Thymus (tissue), 11 donors: ENCODE measurements at regions not wholly inside any gene's neighbourhood (a gene's known extent, or its start where the extent isn't known, plus 50 kb on each side); places are given as distances from the start of the nearest gene placed in this dataset.
"Not testable (repeated sequence)": the region's sequence is repeated elsewhere in the genome, so short reads cannot be mapped to it uniquely, and the experiment has no call there.

Experiments used
- DNase-seq, 9 donors: peaks; one replicate each; pipeline ENCODE4 v3.0.0-alpha.2; 2013; ENCODE audit warnings: low spot score in 9 of 9, low read depth in 6 of 9, missing footprints in 1 of 9
- H3K27ac ChIP-seq, 2 donors: one replicate each; pipeline ENCODE4 v1.5.1; 2013; ENCODE audit warnings: control low read depth in 1 of 2, low read depth in 1 of 2, low read length in 1 of 2, mild to moderate bottlenecking in 1 of 2, moderate library complexity in 1 of 2
- H3K27me3 ChIP-seq, 2 donors: one replicate each; pipeline ENCODE4 v1.5.1; 2013; ENCODE audit warnings: low read length in 1 of 2; ENCODE audit not compliant: control insufficient read depth in 2 of 2, insufficient read depth in 1 of 2
- H3K36me3 ChIP-seq, 2 donors: one replicate each; pipeline ENCODE4 v1.5.1; 2013; ENCODE audit warnings: low read length in 1 of 2, mild to moderate bottlenecking in 1 of 2, moderate library complexity in 1 of 2; ENCODE audit not compliant: control insufficient read depth in 2 of 2, insufficient read depth in 2 of 2
- H3K4me1 ChIP-seq, 2 donors: one replicate each; pipeline ENCODE4 v1.5.1; 2013; ENCODE audit warnings: low read length in 2 of 2; ENCODE audit not compliant: control insufficient read depth in 2 of 2, insufficient read depth in 2 of 2
- H3K4me3 ChIP-seq, 2 donors: one replicate each; pipeline ENCODE4 v1.5.1; 2013; ENCODE audit warnings: low read length in 2 of 2, control low read depth in 1 of 2, mild to moderate bottlenecking in 1 of 2
- H3K9me3 ChIP-seq, 2 donors: one replicate each; pipeline ENCODE4 v1.5.1; 2013; ENCODE audit warnings: low read length in 1 of 2, mild to moderate bottlenecking in 1 of 2; ENCODE audit not compliant: control insufficient read depth in 2 of 2, insufficient read depth in 1 of 2
- WGBS: extraction: QIAGEN DNeasy Blood & Tissue Kit; methylation state at CpG from one replicate; pipeline ENCODE4 v1.1.7; 2013; 5-methylcytosine and 5-hydroxymethylcytosine counted together
- donor health status: healthy.

DNA sequence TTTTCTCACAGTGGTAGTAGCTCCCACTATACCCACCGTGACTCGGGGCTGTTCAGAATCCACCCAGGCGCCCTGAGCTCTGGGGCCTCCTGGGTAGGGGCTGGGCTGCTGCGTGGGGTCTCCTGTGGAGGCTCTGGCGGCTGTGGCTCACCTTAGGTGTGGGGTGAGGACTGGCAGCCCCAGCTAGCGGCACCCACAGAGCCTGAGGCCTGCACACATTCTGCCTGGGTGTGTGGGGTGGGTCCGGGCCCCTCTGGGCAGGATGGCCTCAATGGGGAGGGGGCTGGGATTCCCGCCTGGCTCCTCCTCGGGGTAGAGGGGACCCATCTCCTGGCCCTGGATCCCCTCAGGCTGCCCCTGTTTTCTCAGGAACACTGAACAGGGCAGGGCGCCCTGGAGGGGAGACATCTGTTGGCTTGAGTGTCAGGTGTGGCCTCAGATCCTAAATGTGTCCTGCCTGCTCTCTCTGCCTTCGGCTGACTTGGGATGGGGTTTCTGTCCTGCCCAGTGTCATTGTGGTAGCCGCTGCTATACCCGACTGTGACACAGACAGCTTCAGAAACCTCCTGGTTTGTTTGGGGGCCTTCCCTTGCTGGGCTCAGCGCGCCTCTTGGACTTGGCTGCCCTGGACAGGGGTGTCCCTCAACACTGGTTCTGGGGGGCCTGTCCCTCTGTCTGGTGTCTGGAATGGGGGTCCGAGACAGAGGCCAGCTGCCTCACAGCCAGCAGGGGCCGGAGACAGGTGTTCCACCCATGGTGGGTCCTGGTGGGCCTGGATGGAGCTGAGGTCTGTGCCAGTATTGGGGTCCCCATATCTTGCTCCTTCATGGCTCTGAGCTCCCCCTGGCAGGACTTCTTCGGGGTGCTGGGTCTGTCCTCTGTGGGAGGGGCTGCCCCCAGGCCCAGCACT lies 354.9 kb downstream of the TMEM121 start:
- Histone ChIP-seq H3K36me3 (no peaks in the 10 kb centered on the region), H3K9me3 (peaks cover 0 to 9% of the 10 kb centered on the region in 2 donors), H3K27me3 (no peaks in the 10 kb centered on the region), H3K4me3 (no peak overlapping the region), H3K27ac (no peak overlapping the region), H3K4me1 (peaks cover 5 to 13% of the 10 kb centered on the region in 2 donors)
- DNase-seq: no peak
- 50% methylated on average over 18 of the region's 18 CpGs for WGBS

GRCh38 chr14:105882011-105882410 lies 355.6 kb downstream of the TMEM121 start:
- not testable (repeated sequence) for H3K36me3 ChIP-seq, H3K4me3 ChIP-seq, H3K27ac ChIP-seq, H3K27me3 ChIP-seq, DNase-seq, H3K9me3 ChIP-seq
- WGBS: 53% methylated on average over 10 of the region's 10 CpGs
- peaks cover 8 to 13% of the 10 kb centered on the region in 2 donors for H3K4me1 ChIP-seq

- no peak overlapping the region for H3K4me3 ChIP-seq
- H3K36me3 ChIP-seq: no peaks in the 10 kb centered on the region
- no peak overlapping the region for H3K27ac ChIP-seq
- H3K9me3 ChIP-seq: peaks cover 0 to 9% of the 10 kb centered on the region in 2 donors
- no peaks in the 10 kb centered on the region for H3K27me3 ChIP-seq
- peaks cover 8 to 13% of the 10 kb centered on the region in 2 donors for H3K4me1 ChIP-seq
- DNase-seq: no peak
- WGBS: 75% methylated on average over 5 of the region's 5 CpGs
Measured at GRCh38 chr14:105882626-105883025, 356.2 kb downstream of the TMEM121 start.

DNA sequence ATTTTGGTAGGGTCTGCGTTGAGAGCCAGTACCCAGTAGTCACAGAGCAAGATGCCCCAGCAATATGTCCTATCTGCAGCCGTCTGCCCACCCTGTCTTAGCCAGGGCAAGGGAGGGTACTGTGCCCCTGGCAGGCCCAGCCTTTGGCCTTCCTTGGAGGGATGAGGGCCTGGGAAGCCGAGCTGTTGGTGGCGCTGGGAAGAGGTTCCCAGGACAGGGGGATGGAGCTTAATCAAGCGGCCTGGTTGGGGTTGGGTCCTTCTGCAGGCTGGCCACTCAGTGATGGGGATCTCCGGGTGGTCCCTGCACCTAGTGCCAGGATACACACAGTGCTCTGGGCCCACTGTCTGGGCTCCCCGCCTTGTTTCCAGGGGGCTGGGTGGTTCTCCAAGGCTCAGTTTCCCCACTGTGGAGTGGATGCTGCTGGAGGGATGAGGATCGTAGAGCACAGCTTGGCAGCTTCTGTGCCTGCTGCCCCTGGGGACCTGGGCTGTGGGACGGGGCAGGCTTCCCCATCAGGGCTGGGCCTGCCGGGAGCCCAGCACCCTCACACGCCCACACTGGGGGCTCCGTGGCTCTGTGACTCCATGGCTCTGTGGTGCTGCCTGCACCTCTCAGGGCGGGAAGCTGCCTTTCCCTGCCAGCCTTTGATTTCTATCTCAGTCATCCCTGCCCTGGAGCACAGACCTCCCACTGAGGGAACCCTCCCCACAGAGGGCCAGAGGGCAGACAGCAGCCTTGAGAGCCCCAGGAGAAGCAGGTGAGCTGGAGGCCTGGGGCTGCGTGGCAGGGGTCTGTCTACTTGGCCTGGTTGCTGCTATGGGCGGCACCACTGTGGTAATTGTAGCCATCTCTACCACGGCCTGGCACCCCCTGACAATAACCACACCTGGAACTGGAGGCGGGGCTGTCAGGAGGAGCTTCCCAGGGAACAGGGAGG lies 357.0 kb downstream of the TMEM121 start:
- Histone ChIP-seq H3K27me3 (no peaks in the 10 kb centered on the region), H3K4me3 (no peak overlapping the region), H3K4me1 (peaks cover 9 to 20% of the 10 kb centered on the region in 2 donors), H3K9me3 (peaks cover 1 to 9% of the 10 kb centered on the region in 2 donors), H3K36me3 (no peaks in the 10 kb centered on the region), H3K27ac (no peak overlapping the region)
- DNase-seq: no peak
- 84% methylated on average over 17 of the region's 17 CpGs for WGBS

DNA sequence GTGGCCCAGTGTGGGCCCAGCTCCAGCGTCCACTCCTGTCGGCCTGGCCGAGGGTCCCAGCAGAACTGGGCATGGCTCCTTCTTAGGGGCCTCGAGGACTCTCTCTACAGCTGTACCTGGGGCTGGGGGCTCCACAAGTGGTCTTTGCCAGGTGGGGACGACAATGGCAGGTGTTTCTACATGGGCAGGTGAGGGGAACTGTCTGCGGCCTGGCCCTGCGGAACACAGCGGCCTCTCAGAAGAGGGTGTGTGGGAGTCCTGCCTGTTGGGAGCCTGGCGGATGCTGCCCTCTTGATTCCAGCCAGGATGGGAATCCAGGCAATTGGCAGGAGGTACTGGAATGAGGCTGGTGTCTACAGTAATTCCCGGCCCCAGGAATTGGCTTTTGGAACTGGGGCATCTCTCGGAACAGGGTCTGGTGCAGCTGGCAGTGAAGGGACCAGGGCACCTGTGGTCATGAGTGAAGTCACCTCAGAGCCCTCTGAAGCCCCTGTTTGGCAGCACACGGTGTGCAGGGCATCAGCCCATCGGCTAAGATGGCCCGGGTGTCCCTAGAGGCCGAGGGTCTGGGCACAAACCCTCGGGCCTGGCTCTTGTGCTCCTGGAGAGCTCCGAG lies 357.9 kb downstream of the TMEM121 start:
- not testable (repeated sequence) for H3K36me3 ChIP-seq, DNase-seq, H3K27me3 ChIP-seq, H3K27ac ChIP-seq, H3K4me3 ChIP-seq
- WGBS: 85% methylated on average over 14 of the region's 17 CpGs
- H3K9me3 ChIP-seq: peaks cover 1 to 12% of the 10 kb centered on the region in 2 donors
- peaks cover 12 to 28% of the 10 kb centered on the region in 2 donors for H3K4me1 ChIP-seq

DNA sequence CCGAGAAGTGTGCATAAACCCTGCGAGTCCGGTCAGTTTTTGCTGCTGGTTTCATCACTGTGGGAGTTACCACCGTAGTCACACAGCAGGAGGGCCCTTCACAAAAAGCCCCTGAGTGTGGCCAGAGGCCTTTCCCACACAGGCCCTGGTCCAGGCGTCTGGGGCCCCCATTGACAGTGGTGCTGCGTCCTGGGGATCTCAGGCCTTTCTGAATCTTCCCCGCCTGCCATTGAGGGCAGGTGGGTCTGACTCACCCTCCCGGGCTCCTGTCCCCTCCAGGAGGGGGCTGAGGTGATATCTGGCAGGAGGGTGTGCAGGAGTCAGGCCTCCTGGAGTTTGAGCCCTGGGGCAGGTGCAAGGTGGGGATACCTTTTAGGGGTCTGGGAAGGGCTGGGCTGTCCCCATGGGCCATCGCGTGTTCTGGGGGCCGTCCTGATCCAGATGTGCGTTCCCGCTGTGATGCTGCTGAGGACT lies 358.5 kb downstream of the TMEM121 start:
- DNase-seq: no peak

DNA sequence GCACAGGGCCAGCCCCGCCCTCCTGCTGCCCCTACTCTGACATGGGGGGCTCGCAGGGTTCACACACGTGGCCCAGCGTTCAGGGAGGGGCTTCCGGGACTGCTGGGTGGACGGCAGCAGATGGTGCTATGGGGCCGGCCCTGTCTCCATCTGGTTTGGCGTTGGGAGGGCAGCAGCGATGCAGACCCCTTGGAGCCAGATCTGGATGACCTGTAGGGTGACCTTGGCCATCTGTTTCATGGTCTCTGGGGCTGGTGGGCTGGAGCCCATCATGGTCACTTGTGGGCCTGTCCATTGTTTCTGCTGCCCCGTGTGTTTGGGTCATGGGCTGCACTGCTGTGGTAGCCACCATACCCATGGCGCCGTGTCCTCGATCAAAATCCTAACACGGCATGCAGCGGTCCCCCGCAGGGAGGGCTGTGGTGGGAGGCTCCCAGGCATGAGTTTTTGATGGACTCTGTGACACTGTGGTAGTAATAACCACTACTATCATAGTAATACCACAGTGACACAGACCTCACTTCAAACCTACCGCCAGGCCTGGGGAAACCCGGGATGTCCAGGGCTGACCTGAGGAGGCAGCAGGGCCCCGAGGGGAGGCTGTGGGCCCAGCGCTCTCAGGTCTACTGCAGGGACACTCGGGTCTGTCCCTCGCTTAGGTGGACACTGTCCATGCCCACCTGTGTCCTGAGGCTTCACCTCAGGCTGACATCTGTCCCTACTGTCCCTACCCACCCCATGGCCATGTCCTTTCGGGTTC lies 359.4 kb downstream of the TMEM121 start:
- Histone ChIP-seq H3K27me3 (no peaks in the 10 kb centered on the region), H3K4me1 (peaks cover 18 to 27% of the 10 kb centered on the region in 2 donors), H3K36me3 (no peaks in the 10 kb centered on the region), H3K27ac (no peak overlapping the region), H3K9me3 (peaks cover 1 to 12% of the 10 kb centered on the region in 2 donors), H3K4me3 (no peak overlapping the region)
- no peak for DNase-seq
- 84% methylated on average over 23 of the region's 23 CpGs for WGBS

More for the DNA sequence above, 358.5 kb downstream of the TMEM121 start:
- Histone ChIP-seq H3K27ac (no peak overlapping the region), H3K9me3 (peaks cover 1 to 12% of the 10 kb centered on the region in 2 donors), H3K4me3 (no peak overlapping the region), H3K4me1 (peaks cover 13 to 28% of the 10 kb centered on the region in 2 donors), H3K36me3 (no peaks in the 10 kb centered on the region), H3K27me3 (no peaks in the 10 kb centered on the region)
- 87% methylated on average over 13 of the region's 13 CpGs for WGBS

DNA sequence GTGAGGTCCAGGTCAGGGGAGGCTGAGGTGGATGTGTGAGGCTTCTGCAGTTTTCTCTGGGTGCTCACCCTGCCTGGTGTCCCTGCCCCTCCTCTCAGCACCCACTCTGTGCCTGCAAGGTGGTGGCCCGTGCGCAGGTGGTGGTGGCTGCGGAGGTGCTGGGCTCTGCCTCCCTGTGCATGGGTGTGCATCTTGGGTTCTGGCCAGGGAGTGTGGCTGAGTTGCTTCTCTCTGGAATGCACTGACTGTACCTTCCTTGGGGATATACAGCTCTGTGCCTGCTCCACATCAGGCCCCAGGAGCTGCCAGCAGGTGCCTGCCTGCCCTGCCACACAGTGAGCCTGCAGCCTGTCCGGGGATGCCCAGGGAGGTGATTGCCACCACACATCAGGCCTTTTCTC lies 360.4 kb downstream of the TMEM121 start:
- not testable (repeated sequence) for DNase-seq, H3K36me3 ChIP-seq, H3K4me3 ChIP-seq, H3K27ac ChIP-seq, H3K27me3 ChIP-seq
- Histone ChIP-seq H3K4me1 (peaks cover 18 to 27% of the 10 kb centered on the region in 2 donors), H3K9me3 (peaks cover 1 to 12% of the 10 kb centered on the region in 2 donors)
- WGBS: 76% methylated on average over 4 of the region's 4 CpGs
